Putamen (tissue), 1 donor: ENCODE measurements at regions not wholly inside any gene's neighbourhood (a gene's known extent, or its start where the extent isn't known, plus 50 kb on each side); places are given as distances from the start of the nearest gene placed in this dataset.

ENCODE experiments used
- DNase-seq: peaks from one replicate; pipeline ENCODE4 v3.0.0-alpha.2; 2016; ENCODE audit warnings: low spot score

DNA sequence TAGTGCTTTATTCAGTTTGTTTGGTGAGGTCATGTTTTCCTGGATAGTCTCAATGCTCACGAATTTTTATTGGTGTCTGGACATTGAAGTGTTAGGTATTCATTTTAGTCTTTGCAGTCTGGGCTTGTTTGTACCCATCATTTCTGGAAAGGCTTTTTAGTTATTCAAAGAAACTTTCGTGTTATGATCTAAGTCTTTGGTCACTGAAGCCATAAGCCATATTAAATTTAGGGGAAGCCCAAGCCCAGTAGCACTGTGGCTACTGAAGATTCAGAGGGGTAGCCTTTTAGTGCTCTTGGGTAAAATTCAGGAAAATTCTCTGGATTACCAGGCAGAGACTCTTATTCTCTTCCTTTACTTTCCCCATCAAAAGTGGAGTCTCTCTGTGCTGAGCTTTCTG lies 56.2 kb upstream of the PEX5L start:
- no peak for DNase-seq

DNA sequence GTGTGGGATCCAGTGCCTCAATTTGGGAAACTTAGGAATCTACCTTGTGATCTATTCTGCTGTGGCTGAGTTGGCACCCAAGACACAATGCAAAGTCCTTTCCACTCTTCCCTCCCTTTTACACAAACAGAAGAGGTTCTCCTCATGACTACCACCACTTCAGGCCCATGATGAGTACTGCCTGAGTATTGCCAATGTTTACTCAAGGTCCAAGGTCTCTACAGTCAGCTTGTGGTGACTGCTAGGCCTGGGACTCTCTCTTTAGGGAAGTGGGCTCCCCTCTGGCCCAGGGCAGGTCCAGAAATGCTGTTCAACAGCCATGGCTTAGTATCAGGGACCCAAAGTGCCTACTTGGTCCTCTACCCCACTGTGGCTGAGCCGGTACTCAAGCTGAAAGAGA lies 56.8 kb upstream of the PEX5L start:
- no peak for DNase-seq

DNA sequence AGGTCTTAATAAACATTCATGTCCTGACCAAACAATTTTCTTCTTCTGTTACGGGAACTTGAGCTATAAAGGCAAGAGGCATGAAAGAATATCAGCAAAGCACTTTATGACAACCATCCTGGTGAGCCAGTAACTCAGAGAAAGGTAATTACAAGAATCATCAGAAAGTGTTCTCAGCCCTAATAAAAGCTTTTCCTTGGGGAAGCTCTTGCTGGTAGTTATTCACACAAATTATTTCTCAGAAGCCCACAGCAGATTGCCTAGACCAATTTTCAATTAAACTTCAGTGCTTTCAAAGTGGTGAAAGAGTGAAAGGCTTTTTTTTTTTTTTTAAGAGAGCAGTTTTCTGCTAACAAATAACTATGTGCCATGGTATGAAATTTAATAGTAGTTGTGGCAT lies 60.9 kb upstream of the PEX5L start:
- DNase-seq: no peak

DNA sequence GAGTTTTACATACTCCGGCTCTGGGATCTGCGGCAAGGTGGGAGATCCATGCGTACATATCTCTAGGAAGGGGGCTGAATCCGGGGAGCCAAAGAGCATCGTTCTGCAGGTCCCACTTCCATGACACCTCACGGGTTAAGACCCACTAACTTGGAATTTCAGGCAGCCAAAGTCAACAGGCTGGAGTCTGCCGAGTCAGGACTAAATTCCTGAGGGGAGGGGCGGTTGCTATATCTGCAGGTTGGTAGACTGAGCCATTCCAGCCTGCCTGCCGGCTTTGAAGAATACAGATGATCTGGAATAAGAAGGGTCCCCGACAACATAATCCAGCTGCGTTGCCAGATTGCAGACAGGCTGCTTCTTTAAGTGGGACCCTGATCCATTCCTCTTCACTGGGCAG lies 65.4 kb upstream of the PEX5L start:
- no peak for DNase-seq

DNA sequence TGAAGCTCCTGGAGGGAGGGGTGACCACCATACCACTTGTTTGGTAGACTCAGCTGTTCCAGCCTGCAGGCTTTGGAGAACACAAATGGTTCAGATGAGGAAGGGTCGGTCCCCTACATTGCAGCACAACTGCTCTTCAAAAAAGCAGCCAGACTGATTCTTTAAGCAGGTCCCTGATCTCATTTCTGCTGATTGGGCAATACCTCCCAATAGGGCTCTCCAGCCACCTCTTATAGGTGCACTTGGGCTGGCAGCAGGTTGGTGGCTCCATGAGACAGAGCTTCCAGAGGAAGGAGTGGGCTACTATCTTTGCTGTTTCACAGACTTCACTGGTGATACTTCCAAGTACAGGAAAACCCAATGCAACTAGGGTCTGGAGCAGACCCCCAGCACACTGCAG lies 65.9 kb upstream of the PEX5L start:
- no peak for DNase-seq

DNA sequence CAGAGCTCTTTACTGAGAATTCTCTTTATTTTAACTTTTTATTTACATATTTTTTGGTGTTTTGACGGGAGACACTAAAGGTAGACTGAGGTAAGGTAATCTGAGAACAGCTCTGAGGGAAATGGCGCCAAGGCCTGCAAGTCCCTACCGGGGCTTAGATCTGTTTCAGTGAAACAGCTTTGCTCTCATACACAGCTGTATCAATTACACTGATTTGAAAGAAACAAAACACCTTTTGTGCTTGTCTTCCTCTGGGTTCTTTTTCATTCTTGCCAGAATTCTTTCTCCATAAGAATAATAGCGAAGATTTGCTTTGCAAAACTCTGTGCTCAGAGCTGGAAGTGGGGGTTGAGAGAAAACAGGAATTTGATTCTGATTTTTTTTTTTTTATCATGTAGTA lies 79.5 kb upstream of the PEX5L start:
- DNase-seq: no peak

DNA sequence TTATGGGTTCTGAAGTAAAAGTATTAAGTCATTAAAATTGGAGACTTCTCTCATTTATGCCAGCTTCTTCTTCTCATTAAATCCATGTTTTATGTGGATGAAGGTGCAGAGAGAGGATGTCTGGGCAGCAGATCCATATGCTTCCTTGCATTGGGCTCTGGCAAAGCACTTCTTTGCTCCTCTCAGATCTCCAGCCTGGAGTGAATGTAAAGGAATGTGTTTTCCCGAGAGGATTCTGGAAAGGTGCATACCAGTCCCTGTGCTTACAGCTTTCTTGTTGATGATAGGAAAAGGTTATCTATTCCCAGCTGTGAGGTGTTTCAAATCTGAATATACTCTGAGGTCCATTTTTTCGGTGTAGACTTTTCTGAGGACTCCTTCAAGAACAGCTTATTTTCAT lies 79.9 kb upstream of the PEX5L start:
- DNase-seq: no peak

DNA sequence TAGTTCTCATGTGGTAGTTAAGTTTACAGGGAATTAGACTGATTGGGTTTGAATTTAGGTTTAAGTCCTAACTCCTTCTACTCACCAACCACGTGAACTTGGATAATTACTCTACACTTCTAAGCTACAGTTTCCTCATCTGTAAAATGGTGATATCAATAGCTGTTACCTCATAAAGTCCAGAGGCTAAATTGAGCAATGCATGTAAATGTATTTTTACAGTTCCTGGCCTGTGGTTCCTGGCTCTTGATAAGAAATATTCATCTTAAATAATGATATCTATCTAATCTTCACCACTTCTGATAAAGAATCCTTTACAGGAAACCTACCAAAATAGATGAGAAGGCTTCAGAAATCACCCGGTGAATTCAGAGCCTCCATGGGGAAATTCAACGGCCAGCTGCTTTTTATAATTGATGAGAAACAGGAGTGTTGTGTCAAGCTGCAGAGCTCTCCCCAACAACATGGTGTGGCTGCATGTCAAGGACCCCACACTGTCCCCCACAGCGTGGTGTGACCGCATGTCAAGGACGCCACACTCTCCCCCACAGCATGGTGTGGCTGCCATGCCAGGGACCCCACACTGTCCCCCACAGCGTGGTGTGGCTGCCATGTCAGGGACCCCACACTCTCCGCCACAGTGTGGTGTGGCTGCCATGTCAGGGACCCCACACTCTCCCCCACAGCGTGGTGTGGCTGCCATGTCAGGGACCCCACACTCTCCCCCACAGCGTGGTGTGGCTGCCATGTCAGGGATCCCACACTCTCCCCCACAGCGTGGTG lies 80.8 kb upstream of the PEX5L start:
- no peak for DNase-seq

DNA sequence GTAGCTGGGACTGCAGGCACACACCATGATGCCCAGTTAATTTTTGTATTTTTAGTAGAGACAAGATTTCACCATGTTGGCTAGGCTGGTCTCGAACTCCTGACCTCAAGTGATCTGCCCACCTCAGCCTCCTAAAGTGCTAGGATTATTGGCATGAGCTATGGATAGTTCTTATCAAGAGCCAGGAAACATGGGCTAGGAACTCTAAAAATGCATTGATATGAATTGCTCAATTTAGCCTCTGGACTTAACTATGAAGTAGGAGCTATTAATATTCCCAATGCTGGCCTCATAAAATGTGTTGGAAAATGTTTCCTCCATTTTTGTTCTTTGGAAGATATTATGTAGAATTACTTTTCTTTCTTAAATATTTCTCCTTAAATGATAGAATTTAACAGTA lies 82.8 kb upstream of the PEX5L start:
- DNase-seq: no peak

DNA sequence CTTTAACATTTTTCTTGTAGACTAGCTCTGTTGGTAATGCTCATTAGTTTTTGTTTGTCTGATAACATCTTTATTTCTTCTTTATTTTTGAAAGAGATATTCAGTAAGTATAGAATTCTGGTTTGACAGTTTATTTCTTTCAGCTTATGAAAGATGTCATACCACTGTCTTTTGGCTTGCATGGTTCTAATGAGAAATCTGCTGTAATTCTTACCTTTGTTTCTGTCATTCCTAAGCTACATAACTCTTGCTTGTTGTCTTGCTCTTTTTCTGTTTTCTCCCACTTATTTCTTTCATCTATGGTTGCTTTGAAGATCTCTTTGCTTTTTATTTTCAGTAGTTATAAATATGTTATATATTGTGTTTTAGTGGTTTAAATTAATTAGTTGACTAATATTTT lies 87.2 kb upstream of the PEX5L start:
- no peak for DNase-seq

DNA sequence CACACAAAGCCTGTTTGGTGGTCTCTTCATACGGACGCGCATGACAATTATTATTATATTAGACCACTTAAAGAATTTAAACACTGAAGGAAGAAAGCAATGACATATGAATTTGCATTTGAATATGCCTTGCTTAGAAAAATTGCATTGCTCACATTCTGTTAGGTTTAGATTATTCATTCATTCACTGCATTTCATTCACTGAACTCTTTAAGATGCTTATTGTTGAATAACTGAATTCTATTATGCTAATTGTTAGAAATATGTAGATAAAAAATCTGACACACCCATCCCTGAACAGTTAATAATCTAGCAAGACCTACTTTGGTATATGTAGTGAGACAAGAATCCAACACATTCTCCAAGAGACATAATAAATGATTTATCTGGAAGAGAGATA lies 94.4 kb upstream of the PEX5L start:
- DNase-seq: no peak

DNA sequence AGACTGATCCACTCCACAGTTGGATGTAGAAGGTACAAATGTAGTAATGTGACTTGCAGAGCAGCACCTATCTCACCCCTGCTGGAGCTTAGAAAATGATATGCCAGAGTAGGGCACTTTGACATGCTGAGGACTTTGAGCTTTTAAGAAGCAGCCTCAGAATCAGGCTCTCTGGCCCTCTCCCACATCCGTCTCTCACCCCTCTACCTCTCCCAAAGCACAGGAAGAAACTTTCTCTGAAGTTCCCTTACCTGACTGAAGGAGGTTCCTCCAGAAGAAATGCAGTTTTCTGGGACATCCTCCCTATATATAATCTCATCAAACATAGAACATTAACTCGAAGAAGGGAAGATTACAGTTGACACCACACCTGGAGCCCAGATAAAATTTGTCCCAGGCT lies 98.4 kb upstream of the PEX5L start:
- DNase-seq: no peak

DNA sequence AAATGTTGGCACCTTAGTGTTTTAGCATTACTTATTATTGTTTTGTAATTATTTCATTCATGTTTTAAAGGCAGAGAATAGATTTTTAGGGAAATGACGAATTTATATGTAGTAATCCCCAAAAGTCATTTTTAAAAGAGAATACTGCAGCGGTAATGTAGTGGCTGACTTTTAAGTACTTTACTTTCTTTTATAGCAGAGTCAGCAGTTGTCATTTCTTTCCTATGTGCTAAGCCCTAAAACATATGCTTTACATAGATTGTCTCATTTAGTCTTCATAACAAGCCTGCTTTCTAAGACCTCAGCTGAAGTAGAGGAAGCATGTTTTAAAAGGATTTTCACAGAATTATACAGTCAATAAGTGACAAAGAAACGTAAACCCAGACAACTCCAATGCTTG lies 102.1 kb upstream of the PEX5L start:
- no peak for DNase-seq

DNA sequence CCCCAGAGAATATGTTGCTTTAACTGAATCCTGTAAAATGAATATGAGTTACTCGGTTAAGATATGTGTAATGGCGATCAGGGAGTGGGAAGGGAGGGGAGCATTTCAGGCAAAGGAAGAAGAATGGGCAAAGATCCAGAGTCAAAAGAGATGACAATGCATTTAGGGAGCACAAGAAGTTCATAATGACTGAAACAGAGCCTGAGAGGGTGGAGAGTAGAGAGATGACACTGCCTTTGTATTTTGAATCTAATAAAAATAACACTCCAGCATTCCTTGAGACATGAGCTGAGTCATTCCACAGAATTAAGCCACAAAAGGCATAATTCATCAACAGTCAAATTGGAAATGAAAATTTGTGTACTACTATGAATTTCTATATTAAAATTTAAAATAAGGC lies 105.3 kb upstream of the PEX5L start:
- DNase-seq: no peak

DNA sequence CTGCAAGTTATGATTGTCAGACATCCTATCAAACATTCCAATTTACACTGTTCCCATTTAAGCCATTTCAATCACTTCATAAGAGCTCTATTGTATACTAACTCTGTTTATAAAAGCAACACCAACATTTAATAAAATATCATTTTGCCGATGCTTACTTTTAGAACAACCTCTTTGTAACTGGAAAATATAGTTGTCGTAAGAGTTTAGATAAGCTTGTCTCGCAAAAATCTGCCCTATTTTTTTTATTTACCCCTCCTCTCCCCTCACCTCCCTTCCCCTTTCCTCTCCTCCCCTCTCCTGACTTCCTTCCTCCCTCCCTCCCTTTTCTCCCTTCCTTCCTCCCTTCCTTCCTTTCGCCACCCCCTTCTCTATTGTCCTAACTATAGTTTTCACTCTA lies 105.7 kb upstream of the PEX5L start:
- DNase-seq: no peak

DNA sequence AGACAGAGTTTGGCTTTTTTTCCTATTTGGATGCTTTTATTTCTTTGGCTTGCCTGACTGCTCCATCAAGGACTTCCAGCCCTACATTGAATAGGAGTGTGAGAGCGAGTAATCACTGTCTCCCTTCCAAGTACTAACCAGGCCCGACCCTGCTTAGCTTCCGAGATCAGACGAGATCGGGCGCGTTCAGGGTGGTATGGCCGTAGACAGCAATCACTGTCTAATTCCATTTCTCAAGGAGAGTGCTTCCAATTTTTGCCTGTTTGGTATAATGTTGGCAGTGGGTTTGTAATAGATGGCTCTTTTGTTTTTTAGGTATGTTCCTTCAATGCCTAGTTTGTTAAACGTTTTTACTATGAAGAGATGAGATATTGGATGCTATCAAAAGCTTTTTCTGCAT lies 125.0 kb upstream of the PEX5L start:
- no peak for DNase-seq

DNA sequence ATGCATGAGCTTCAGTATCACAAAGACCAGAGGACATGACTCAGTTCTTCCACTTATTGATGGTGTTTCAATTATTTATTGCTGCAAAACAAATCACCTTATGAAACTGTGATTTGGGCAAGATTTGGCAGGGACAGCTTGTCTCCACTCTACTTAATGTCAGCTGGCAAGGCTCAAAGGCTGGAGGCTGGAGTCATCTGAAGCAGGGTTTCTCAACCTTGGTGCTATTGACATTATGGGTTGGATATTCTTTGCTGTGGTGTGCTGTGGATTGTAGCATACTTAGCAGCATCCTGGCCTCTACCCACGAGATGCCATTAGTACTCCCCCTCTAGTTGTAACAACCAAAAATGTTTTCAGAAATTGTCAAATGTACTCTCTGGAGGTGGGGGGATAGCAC lies 138.8 kb upstream of the PEX5L start:
- no peak for DNase-seq

DNA sequence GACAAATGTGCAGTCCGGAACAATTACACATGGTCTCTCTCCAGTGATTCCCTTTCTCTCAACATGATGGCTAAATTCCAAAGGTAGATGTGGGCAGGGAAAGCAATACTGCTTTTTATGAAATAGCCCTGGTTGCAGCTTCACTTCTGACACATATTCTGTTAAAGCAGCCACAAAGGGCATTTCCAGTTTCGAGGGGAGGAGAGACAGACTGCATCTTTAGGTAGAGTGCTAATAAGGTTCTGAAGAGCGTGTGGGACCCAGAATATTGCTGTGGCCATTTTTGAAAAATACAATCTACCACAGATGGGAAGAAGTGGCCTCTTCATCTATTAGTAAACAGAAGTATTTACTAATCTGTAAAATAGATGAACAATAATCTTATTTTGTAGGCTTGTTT lies 139.3 kb upstream of the PEX5L start:
- no peak for DNase-seq

DNA sequence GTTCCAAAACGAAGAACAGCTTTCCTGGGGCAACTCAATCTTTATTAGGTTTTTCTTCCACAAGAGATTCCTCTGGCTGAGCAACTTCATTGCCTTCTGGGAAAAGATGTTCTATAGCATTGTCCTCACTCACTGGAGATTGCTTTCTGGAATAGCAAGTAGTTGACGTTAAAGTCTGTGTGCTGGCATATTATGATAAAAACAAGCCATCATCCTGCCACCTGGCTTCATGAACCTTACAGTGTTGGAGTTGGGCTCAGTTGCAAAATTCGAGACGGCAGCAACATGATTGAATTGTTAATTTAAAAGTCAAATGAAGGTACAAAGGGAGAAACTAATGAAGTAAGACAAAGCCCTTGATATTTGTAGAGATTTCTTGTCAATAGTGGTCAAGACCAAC lies 140.5 kb upstream of the PEX5L start:
- DNase-seq: no peak

DNA sequence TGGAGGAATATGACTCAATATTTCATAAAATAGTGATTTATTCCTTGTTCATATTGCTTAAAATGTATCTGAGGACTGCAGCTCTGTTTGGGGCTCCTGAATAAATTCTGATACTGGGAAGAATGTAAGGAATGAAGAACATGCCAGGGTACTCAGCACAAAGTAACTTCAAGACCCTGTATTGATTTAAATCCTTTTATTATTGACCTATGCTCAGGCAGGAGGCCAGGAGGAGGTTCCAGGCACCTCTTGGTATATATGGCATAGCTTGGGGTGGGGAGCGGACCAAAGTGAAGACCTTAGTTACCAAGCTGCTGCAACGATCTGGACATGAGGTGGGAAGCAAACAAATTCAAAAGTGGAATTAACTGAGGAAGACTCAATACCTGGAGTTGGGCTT lies 142.8 kb upstream of the PEX5L start:
- DNase-seq: no peak

DNA sequence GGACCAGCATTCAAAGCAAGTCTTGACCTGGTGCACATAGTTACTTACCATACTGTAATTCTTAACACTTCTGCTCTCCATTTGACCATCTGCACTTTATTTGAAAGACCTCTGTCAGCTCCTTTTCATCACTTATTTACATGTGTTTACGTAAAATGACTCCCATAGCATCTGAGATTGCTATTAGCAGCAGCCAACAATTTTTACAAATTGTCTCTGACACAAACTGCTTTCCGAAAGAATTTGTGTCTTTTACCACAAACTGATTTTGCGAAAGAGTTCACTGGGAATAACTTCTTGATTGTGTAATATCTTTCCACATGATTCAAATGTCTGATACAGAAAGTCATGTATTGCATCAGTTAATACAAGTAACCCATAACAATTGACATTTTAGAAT lies 144.1 kb upstream of the PEX5L start:
- DNase-seq: no peak

DNA sequence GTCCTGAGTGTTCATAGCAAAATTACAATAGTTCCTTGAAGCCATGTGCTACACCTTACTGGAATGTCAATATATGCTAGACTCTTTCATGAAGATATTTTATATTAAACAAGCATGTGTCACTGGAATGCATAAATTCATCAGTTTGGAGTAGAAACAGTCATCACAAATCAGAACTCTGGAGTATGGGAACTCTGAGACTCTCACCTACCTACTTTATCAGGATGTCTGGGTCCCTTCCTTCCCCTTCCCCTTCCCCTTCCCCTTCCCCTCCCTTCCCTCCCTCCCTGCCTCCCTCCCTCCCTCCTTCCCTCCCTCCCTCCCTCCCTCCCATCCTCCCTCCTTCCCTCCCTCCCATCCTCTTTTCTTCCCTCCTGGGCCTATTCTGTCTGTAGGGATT lies 144.7 kb upstream of the PEX5L start:
- no peak for DNase-seq

DNA sequence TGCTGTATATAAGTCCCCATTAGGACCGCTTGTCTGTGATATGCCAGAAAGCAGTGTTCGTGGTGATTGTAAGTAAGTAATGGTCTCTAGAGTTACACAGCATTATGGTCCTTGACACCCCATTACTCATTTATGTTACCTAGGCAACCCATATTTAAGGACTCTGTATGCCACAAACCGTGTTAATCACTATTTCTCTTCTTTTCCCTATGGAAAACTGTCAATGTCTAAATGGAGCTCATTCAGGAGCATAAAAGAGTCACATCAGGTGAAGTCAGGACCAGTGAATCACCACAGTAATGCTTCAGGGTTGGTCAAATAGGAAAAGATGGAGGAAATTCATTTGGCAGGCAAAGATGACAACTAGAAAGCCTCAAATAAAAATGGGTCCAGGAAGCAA lies 146.6 kb upstream of the PEX5L start:
- DNase-seq: no peak

DNA sequence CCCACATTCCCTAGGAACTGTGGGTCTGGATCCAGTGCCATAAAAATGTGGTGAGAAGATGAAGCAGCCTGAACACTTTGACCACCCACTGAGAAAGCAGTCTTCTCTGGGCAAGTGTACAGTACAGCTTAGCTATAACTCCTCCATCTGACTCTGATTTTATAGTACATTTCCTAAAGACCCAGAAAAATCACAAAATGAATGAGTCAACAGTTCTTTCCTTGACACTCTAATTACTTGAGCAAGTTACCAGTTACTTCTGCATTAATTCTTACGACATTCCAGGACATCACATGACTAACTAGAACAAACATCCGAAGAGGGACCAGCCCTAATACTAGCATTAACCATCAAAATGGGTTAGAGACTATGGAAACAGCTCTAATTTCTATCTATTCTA lies 148.1 kb upstream of the PEX5L start:
- no peak for DNase-seq

DNA sequence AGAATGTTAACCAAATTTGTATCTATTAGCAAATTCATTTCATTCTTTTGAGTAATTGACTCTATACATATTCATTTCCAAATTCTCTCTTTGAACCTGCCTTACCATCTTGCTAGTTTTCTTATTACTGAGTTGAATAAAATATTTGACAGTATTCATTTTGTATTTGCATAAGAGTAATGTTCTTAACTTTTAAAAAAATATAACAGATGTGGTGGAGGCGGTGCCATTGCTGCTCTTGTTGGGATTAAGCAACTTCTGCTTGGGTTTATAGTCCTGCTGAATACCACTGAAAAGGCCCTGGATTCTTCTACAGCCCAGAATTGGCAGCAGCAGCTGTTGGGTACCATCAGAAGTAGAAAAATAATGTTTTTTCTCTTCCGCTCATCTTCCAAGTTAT lies 148.9 kb upstream of the PEX5L start:
- no peak for DNase-seq
